HUES6 (cell line): ENCODE measurements at regions not wholly inside any gene's neighbourhood (a gene's known extent, or its start where the extent isn't known, plus 50 kb on each side); places are given as distances from the start of the nearest gene placed in this dataset.
"Not testable (repeated sequence)": the region's sequence is repeated elsewhere in the genome, so short reads cannot be mapped to it uniquely, and the experiment has no call there.

Source experiments
- H3K27ac ChIP-seq: 2 replicates; pipeline ENCODE4 v1.7.0; 2013; ENCODE audit warnings: low read depth, mild to moderate bottlenecking, low read length, inconsistent platforms
- H3K27me3 ChIP-seq: 2 replicates; pipeline ENCODE4 v1.6.1; 2013; ENCODE audit warnings: low read length; ENCODE audit not compliant: control insufficient read depth, insufficient read depth
- H3K36me3 ChIP-seq: 2 replicates; pipeline ENCODE4 v1.6.1; 2013; ENCODE audit warnings: low read length; ENCODE audit not compliant: control insufficient read depth, insufficient read depth
- H3K4me1 ChIP-seq: 2 replicates; pipeline ENCODE4 v1.6.1; 2013; ENCODE audit warnings: low read length; ENCODE audit not compliant: control insufficient read depth, insufficient read depth
- H3K4me3 ChIP-seq: 2 replicates; pipeline ENCODE4 v1.5.1; 2013; ENCODE audit warnings: low read depth, low read length
- H3K9ac ChIP-seq: one replicate; pipeline ENCODE4 v1.6.1; 2013; ENCODE audit warnings: mild to moderate bottlenecking, low read length
- H3K9me3 ChIP-seq: 2 replicates; pipeline ENCODE4 v1.6.1; 2013; ENCODE audit warnings: low read depth, low read length; ENCODE audit not compliant: control insufficient read depth, insufficient read depth

- Histone ChIP-seq H3K4me3 (peak overlapping the region; percentile 37; the same call in 1 of the 2 replicates), H3K36me3 (no peaks in the 10 kb centered on the region), H3K9me3 (no peaks in the 10 kb centered on the region), H3K27me3 (peaks cover 18% of the 10 kb centered on the region), H3K27ac (no peak overlapping the region), H3K4me1 (peaks cover 42% of the 10 kb centered on the region), H3K9ac (no peak overlapping the region)
Observed at GRCh38 chr4:1572010-1572385, 112.1 kb downstream of the FAM53A start.

GRCh38 chr4:1571165-1572009, 112.7 kb downstream of the FAM53A start:
- peak overlapping the region; percentile 37; the same call in 1 of the 2 replicates for H3K4me3 ChIP-seq

GRCh38 chr4:1570291-1571164, 113.6 kb downstream of the FAM53A start:
- H3K36me3 ChIP-seq: no peaks in the 10 kb centered on the region
- H3K4me1 ChIP-seq: peaks cover 46% of the 10 kb centered on the region
- no peaks in the 10 kb centered on the region for H3K9me3 ChIP-seq
- no peak overlapping the region for H3K9ac ChIP-seq
- no peak overlapping the region for H3K27ac ChIP-seq
- H3K4me3 ChIP-seq: no peak overlapping the region
- peaks cover 20% of the 10 kb centered on the region for H3K27me3 ChIP-seq

More at GRCh38 chr4:1571165-1572009, 112.7 kb downstream of the FAM53A start:
- no peak overlapping the region for H3K9ac ChIP-seq
- H3K27ac ChIP-seq: no peak overlapping the region
- H3K9me3 ChIP-seq: no peaks in the 10 kb centered on the region
- H3K4me1 ChIP-seq: peaks cover 42% of the 10 kb centered on the region
- peaks cover 16% of the 10 kb centered on the region for H3K27me3 ChIP-seq
- H3K36me3 ChIP-seq: no peaks in the 10 kb centered on the region

GRCh38 chr4:1569461-1570151, 114.5 kb downstream of the FAM53A start:
- peaks cover 29% of the 10 kb centered on the region for H3K27me3 ChIP-seq
- no peak overlapping the region for H3K27ac ChIP-seq
- H3K4me1 ChIP-seq: peaks cover 46% of the 10 kb centered on the region
- no peak overlapping the region for H3K9ac ChIP-seq
- H3K9me3 ChIP-seq: no peaks in the 10 kb centered on the region
- no peaks in the 10 kb centered on the region for H3K36me3 ChIP-seq
- H3K4me3 ChIP-seq: no peak overlapping the region

- no peaks in the 10 kb centered on the region for H3K36me3 ChIP-seq
- no peak overlapping the region for H3K9ac ChIP-seq
- no peaks in the 10 kb centered on the region for H3K9me3 ChIP-seq
- H3K4me1 ChIP-seq: peaks cover 44% of the 10 kb centered on the region
- H3K27me3 ChIP-seq: peaks cover 27% of the 10 kb centered on the region
- no peak overlapping the region for H3K27ac ChIP-seq
- no peak overlapping the region for H3K4me3 ChIP-seq
Observed at GRCh38 chr4:1568855-1569460, 115.2 kb downstream of the FAM53A start.

DNA sequence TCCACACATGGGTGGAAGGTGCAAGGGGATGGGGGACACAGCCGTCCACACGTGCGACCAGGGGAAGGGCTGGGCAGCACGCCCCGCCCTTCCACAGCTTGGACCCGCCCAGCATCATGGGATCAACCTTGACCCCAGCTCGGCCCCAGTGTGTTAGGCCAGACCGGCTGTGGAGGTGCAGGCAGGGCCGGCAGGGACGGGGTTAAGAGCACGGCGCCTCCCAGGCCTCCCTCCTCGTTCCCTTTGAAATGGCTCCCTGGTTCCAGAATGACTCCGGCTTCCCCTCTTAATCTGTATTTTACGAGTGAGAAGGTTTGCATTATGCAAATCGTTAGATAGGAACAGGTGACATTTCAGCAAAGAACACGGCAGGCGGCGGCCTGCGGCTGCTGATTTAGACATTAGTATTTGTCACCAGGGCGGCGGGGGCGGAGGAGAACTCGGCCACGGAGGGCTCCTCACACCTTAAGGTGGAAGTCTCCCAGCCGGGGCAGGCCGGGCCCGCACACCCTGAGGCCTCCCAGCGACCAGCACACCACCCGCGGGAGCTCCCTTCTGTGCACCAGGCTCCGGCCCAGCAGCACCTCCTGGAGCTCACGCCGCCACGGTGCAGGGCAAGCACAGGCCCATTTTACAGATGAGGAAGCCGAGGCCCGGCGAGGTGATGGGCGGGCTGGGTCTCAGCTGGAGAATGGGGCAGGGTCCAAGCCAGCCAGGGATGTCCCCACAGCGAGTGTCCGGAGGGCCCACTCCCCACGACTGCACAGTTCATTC, 116.1 kb downstream of the FAM53A start:
- Histone ChIP-seq H3K36me3 (no peaks in the 10 kb centered on the region), H3K27me3 (peaks cover 25% of the 10 kb centered on the region), H3K9me3 (no peaks in the 10 kb centered on the region), H3K4me1 (peaks cover 42% of the 10 kb centered on the region), H3K4me3 (no peak overlapping the region), H3K9ac (no peak overlapping the region), H3K27ac (no peak overlapping the region)

DNA sequence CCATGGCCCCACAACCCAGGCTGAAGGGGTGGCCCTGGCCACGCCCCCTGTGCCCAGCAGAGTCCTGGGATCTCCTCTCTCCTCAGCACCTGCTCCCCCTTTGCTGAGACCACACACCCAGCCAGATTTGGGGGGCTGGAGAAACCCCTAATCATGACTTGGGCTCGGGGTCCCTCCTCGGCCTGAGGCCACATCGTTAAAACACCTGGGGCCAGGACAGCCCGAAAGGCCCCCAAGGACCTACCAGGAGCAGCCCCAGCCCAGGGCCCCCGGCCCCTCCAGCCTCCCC, 116.7 kb downstream of the FAM53A start:
- Histone ChIP-seq H3K27ac (no peak overlapping the region), H3K27me3 (peaks cover 25% of the 10 kb centered on the region), H3K36me3 (no peaks in the 10 kb centered on the region), H3K9ac (no peak overlapping the region), H3K4me1 (peaks cover 38% of the 10 kb centered on the region), H3K4me3 (no peak overlapping the region), H3K9me3 (no peaks in the 10 kb centered on the region)

DNA sequence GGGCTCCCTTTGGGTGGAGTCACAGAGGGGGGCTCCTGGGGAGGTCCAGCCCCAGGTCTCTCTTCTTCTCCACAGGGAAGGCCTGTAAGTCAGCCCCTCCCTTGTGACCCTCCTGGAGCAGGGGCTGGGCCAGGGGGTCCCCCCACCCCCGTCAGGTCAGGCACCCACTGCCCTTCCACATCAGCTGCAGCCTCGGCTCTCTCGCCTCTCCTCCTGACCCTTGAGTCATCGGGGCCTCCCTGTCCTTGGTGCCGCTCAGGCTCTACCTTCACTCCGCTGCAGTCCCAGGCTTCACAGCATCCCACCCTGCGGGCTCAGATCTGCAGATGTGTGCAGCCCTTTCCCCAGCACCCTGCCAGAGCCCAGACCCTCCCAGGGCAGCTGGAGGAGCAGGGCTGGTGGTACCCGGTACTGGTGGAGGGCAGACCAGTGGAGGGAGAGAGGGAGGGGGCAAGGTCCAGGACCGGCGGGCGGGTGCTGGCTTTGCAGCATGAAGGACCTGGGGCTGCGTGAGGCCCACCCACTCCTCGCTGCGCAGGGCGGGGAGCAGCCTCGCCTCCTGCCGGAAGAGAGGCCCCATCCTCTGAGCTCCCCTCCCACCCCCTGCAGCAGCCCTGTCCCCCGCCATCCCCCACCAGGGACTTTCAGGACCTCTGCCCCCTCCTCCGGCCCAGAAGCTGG, 117.1 kb downstream of the FAM53A start:
- peak overlapping the region; percentile 41; the same call in 1 of the 2 replicates for H3K4me3 ChIP-seq
- H3K27ac ChIP-seq: no peak overlapping the region

GRCh38 chr4:1566301-1566837, 117.7 kb downstream of the FAM53A start:
- H3K36me3 ChIP-seq, H3K9ac ChIP-seq, H3K9me3 ChIP-seq, H3K27ac ChIP-seq: not testable (repeated sequence)
- H3K4me1 ChIP-seq: peaks cover 31% of the 10 kb centered on the region
- peaks cover 24% of the 10 kb centered on the region for H3K27me3 ChIP-seq
- H3K4me3 ChIP-seq: peak overlapping the region; percentile 61

More for the DNA sequence above, 117.1 kb downstream of the FAM53A start:
- Histone ChIP-seq H3K9me3 (no peaks in the 10 kb centered on the region), H3K27me3 (peaks cover 25% of the 10 kb centered on the region), H3K36me3 (no peaks in the 10 kb centered on the region), H3K9ac (no peak overlapping the region), H3K4me1 (peaks cover 36% of the 10 kb centered on the region)
